GM10248 (cell line): ENCODE measurements at regions not wholly inside any gene's neighbourhood (a gene's known extent, or its start where the extent isn't known, plus 50 kb on each side); places are given as distances from the start of the nearest gene placed in this dataset.

Source experiments
- CTCF ChIA-PET: fragments of 300-600 bp; sonication (Branson Sonifier 250); formaldehyde crosslinking; extraction: SDS; loops from one replicate; lab custom pipeline; 2021; ENCODE audit warnings: antibody characterized with exemption; lab: Yijun Ruan, JAX
- POLR2A ChIA-PET: fragments of 350-650 bp; sonication (Branson Sonifier 250); formaldehyde crosslinking; extraction: SDS; loops from one replicate; lab custom pipeline; 2020; ENCODE audit warnings: antibody characterized with exemption; lab: Yijun Ruan, JAX
- DNase-seq: peaks from one replicate; pipeline ENCODE4 v3.0.0; 2012; ENCODE audit errors: extremely low spot score
- TF ChIP-seq, protein P1 (sequence below): IDR thresholded peaks from 2 replicates; pipeline ENCODE4 v1.5.1; 2012; ENCODE audit warnings: mild to moderate bottlenecking, low read depth; ENCODE audit errors: extremely low read depth, missing control alignments, control extremely low read depth

GRCh38 chr14:82342596-82342995 lies 808.9 kb upstream of the SEL1L start:
- DNase-seq: no peak
- ChIA-PET POLR2A (no interaction called here), CTCF (no interaction called here)
- TF ChIP-seq, protein P1, sequence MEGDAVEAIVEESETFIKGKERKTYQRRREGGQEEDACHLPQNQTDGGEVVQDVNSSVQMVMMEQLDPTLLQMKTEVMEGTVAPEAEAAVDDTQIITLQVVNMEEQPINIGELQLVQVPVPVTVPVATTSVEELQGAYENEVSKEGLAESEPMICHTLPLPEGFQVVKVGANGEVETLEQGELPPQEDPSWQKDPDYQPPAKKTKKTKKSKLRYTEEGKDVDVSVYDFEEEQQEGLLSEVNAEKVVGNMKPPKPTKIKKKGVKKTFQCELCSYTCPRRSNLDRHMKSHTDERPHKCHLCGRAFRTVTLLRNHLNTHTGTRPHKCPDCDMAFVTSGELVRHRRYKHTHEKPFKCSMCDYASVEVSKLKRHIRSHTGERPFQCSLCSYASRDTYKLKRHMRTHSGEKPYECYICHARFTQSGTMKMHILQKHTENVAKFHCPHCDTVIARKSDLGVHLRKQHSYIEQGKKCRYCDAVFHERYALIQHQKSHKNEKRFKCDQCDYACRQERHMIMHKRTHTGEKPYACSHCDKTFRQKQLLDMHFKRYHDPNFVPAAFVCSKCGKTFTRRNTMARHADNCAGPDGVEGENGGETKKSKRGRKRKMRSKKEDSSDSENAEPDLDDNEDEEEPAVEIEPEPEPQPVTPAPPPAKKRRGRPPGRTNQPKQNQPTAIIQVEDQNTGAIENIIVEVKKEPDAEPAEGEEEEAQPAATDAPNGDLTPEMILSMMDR: no peak

DNA sequence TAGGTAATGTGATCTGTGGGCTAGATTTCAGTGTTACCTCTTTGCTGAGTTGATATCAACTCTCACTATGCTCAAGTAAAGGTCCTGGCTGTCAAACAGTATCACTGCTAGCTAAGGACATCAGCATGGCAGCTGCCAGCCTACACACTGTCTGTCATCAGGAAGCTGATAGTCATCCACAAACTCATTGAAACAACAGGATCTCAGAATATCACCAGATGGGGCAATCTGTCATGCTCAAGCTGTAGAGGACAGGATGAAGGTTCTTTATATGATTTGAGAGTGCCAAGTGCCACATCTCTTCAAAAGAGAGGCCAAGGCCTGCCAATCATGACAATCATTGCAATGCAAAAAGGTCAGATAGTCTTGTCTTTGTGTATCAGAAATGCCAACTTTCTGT lies 811.5 kb upstream of the SEL1L start:
- DNase-seq: no peak
- TF ChIP-seq, protein P1: no peak
- ChIA-PET CTCF (interaction anchor here (0.7 kb wide), 1 partner anchor 12 kb away, joined by 3 read pairs; no protein-coding TSS in a partner anchor), POLR2A (no interaction called here)

DNA sequence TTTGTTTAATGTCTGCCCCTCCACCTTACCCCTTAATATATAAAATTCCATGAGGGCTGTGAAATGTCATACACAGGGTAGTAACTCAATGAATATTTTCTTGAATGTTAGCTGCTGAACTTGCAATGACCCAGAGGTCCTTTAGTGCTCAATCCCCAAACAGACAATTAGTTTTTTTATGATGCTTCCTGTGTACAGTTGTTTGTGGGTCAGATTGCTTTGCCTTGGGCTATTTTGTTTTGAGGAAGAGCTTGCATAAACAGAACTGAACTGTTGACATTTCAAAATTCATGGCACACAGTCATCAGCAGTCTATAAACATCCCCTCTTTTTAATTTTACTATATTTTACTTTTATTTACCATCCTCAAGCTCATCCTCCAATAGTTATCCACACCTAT lies 820.5 kb upstream of the SEL1L start:
- CTCF ChIA-PET: no interaction called here
- TF ChIP-seq, protein P1: no peak
- no peak for DNase-seq
- POLR2A ChIA-PET: no interaction called here

DNA sequence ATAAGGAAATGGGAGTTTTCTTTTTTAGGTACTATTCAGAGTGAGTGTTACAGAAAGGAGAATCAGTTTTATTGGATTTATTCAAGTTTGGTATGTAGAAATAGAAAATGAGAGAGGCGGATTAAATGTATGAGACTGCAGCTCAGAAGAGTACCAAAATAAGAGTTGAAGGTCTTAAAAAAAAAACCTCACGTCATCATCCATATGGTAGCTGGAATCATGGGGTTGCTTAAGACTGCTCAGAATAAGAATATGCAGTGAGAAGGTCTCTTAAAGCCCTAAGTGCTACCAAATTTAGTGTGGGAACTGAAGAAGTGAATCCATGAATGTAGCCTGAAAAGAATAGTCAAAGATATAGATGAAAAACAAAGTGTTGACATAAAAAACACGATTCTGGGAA lies 825.5 kb upstream of the SEL1L start:
- ChIA-PET CTCF (no interaction called here), POLR2A (no interaction called here)
- TF ChIP-seq, protein P1: no peak
- no peak for DNase-seq

DNA sequence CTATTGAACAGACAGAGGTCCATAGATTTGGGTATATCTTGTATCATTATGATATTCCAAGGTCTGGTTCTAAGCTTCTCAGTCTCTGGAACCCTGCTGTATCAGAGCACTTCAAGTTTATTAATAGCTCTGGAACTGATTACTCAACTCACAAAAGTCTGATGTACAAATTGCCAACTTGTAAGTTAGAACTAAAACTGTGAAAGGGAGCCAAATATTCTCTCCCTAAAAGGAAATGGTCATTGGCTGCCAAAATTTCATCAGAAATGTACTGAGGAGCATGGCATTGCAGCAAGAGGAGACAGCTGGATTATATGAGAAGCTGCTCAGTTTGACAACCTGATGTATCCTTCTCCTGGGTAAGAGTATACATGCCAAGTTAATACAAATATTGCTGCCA lies 828.8 kb upstream of the SEL1L start:
- TF ChIP-seq, protein P1: no peak
- DNase-seq: no peak
- CTCF ChIA-PET: no interaction called here
- POLR2A ChIA-PET: no interaction called here

GRCh38 chr14:82365471-82365870 lies 831.8 kb upstream of the SEL1L start:
- no peak for DNase-seq
- TF ChIP-seq, protein P1: no peak
- ChIA-PET CTCF (no interaction called here), POLR2A (no interaction called here)

GRCh38 chr14:82366803-82367202 lies 833.1 kb upstream of the SEL1L start:
- CTCF ChIA-PET: interaction anchor here (1.4 kb wide), 1 partner anchor 11 kb away, joined by 3 read pairs; no protein-coding TSS in a partner anchor
- POLR2A ChIA-PET: no interaction called here
- DNase-seq: no peak
- TF ChIP-seq, protein P1: no peak
